Gastroesophageal sphincter (tissue), 4 donors: ENCODE measurements at regions not wholly inside any gene's neighbourhood (a gene's known extent, or its start where the extent isn't known, plus 50 kb on each side); places are given as distances from the start of the nearest gene placed in this dataset.

Source experiments
- ATAC-seq: fragments of 150-250 bp; one replicate; pipeline ENCODE4 v1.9.1; 2016; ENCODE audit warnings: mild to moderate bottlenecking, moderate library complexity
- H3K27ac ChIP-seq, 4 donors: fragments of 200-600 bp; sonication (generic) in 3 of 4; 1 replicate in 3 of 4; 2 replicates in 1 of 4; pipeline ENCODE4 v1.5.1; 2016 to 2019
- H3K27me3 ChIP-seq: fragments of 200-600 bp; sonication (generic); one replicate; pipeline ENCODE4 v1.5.1; 2019
- H3K36me3 ChIP-seq, 2 donors: fragments of 200-600 bp; sonication (generic); one replicate each; pipeline ENCODE4 v1.5.1; 2019; ENCODE audit warnings: control low read depth in 1 of 2
- H3K4me1 ChIP-seq, 3 donors: fragments of 200-600 bp; sonication (generic); 1 replicate in 2 of 3; 2 replicates in 1 of 3; pipeline ENCODE4 v1.5.1; 2016 to 2019; ENCODE audit warnings: control low read depth in 2 of 3
- H3K4me3 ChIP-seq, 2 donors: fragments of 200-600 bp; sonication (generic); one replicate each; pipeline ENCODE4 v1.5.1; 2019; ENCODE audit warnings: mild to moderate bottlenecking in 1 of 2, moderate library complexity in 1 of 2
- H3K9me3 ChIP-seq, 3 donors: fragments of 200-600 bp; sonication (generic); one replicate each; pipeline ENCODE4 v1.5.1; 2017 to 2019; ENCODE audit warnings: control low read depth in 2 of 3
- EP300 ChIP-seq: sonication (generic); formaldehyde crosslinking; IDR thresholded peaks from one replicate; pipeline ENCODE4 v1.6.1; 2017; ENCODE audit warnings: antibody characterized with exemption, mild to moderate bottlenecking
- POLR2A ChIP-seq, 2 donors: fragments of 450-650 bp; IDR thresholded peaks; one replicate each; pipeline ENCODE4 v1.6.1; 2017; ENCODE audit warnings: antibody characterized with exemption in 2 of 2, mild to moderate bottlenecking in 2 of 2, moderate library complexity in 1 of 2
- POLR2AphosphoS5 ChIP-seq: sonication (generic); formaldehyde crosslinking; IDR thresholded peaks from one replicate; pipeline ENCODE4 v1.6.1; 2017; ENCODE audit warnings: antibody characterized with exemption
- WGBS, 2 donors: methylation state at CpG; one replicate each; pipeline ENCODE4 v1.1.5; 2018; ENCODE audit warnings: low coverage in 1 of 2; 5-methylcytosine and 5-hydroxymethylcytosine counted together
- TF ChIP-seq, protein P1 (sequence below), 4 experiments: fragments of 200-600 bp in 2 of 4; fragments of 450-650 bp in 2 of 4; sonication (generic) in 1 of 4; IDR thresholded peaks; one replicate each; pipeline ENCODE4 v1.5.1; 2017 to 2019; ENCODE audit warnings: antibody characterized with exemption in 4 of 4, mild to moderate bottlenecking in 2 of 4, moderate library complexity in 2 of 4

DNA sequence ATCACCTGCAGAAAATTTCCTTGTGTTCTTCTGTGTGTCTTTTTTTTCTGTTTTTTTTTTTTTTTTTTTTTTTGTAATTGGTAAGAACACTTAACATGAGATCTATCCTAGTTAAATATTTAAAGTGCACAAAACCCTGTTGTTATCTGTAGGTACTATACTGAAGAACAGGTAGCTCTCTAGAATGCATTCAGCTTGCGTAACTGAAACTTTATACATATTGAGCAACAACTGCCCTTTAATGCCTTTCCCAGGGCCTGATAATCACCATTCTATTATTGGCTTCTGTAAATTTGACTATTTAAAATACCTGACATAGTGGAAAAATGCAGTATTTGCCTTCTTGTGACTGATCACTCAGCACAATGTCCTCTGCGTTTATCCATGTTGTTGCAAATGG, 701.8 kb downstream of the SUCLG1 start:
- TF ChIP-seq, protein P1, sequence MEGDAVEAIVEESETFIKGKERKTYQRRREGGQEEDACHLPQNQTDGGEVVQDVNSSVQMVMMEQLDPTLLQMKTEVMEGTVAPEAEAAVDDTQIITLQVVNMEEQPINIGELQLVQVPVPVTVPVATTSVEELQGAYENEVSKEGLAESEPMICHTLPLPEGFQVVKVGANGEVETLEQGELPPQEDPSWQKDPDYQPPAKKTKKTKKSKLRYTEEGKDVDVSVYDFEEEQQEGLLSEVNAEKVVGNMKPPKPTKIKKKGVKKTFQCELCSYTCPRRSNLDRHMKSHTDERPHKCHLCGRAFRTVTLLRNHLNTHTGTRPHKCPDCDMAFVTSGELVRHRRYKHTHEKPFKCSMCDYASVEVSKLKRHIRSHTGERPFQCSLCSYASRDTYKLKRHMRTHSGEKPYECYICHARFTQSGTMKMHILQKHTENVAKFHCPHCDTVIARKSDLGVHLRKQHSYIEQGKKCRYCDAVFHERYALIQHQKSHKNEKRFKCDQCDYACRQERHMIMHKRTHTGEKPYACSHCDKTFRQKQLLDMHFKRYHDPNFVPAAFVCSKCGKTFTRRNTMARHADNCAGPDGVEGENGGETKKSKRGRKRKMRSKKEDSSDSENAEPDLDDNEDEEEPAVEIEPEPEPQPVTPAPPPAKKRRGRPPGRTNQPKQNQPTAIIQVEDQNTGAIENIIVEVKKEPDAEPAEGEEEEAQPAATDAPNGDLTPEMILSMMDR (IDR thresholded peaks at IDR 0.05): no peak
- no peak for TF ChIP-seq EP300
- no peak for TF ChIP-seq POLR2A (IDR thresholded peaks at IDR 0.05)
- TF ChIP-seq POLR2AphosphoS5: no peak
- no peaks in the 10 kb centered on the region for H3K27me3 ChIP-seq
- H3K27ac ChIP-seq: no peak overlapping the region
- WGBS, 2 donors: 77 to 81% methylated on average over 2 of the region's 2 CpGs
- no peak for ATAC-seq
- H3K4me3 ChIP-seq: no peak overlapping the region
- H3K36me3 ChIP-seq: no peaks in the 10 kb centered on the region
- peaks cover 0 to 23% (median 0%) of the 10 kb centered on the region in 3 donors for H3K9me3 ChIP-seq
- no peaks in the 10 kb centered on the region for H3K4me1 ChIP-seq

DNA sequence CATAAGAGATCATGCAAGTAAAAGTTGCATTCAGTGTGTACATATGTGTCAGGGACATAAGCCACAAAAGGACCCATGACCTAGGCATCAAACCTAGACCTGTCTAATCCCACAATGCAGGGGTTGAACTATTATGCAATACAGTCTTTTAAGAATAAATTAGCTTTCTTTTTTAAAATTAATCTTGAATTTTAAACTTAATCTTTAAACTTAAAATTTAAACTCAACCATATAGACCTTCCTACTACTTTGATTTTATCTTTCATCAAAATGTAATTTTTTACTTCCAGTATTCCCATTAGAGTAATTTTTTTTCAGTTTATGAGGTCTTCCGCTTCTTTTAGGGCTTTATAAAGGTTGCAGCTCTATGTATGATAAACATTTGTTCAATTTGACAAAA, 702.9 kb downstream of the SUCLG1 start:
- Histone ChIP-seq H3K4me1 (no peaks in the 10 kb centered on the region), H3K9me3 (peaks cover 0 to 17% (median 0%) of the 10 kb centered on the region in 3 donors), H3K4me3 (no peak overlapping the region), H3K27ac (no peak overlapping the region), H3K27me3 (no peaks in the 10 kb centered on the region), H3K36me3 (no peaks in the 10 kb centered on the region)
- no peak for ATAC-seq
- TF ChIP-seq, protein P1 (IDR thresholded peaks at IDR 0.05): no peak
- TF ChIP-seq POLR2AphosphoS5: no peak
- 85 to 100% methylated on average over 1 of the region's 1 CpG for whole genome bisulfite sequencing, 2 donors

DNA sequence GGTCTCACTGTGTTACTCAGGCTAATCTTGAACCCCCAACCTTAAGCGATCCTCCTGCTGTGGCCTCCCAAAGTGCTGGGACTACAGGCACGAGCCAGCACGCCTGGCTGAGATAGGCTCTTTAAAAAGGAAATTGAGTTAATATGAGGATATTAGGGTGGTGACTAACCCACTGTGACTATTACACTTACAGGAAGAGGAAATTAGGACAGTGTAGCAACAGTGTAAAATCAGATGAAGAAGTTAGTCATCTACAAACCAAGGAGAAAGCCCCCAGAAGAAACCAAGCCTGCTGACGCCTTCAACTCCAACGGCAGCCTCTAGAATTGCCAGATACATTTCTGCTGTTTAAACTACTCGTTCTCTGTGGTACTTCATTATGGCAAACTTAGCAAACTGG, 711.9 kb downstream of the SUCLG1 start:
- no peak for TF ChIP-seq POLR2AphosphoS5
- TF ChIP-seq, protein P1 (IDR thresholded peaks at IDR 0.05): no peak
- no peak for TF ChIP-seq POLR2A (IDR thresholded peaks at IDR 0.05)
- no peak for TF ChIP-seq EP300
- H3K4me3 ChIP-seq: no peak overlapping the region
- no peaks in the 10 kb centered on the region for H3K9me3 ChIP-seq
- WGBS, 2 donors: 79 to 93% methylated on average over 4 of the region's 6 CpGs
- H3K27ac ChIP-seq: no peak overlapping the region
- no peaks in the 10 kb centered on the region for H3K4me1 ChIP-seq
- no peak for ATAC-seq
- no peaks in the 10 kb centered on the region for H3K36me3 ChIP-seq
- no peaks in the 10 kb centered on the region for H3K27me3 ChIP-seq

DNA sequence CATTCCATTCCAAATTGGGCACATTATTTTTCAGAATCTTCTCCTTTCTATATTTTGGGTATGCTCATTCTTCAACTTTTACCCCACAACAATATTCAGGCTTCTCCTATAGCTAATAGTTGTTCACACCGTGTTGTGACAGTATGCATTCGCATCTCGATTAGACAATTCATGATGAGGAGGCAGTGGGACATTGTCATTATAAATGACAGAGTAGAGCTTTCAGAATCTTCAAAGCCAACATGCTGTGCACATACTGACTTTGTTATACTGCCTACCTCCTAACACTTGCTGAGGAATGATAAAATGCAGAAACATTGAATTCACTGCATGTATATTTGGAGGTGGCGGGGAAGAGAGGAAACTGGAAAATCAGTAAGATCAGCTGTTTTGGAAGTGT, 714.2 kb downstream of the SUCLG1 start:
- Histone ChIP-seq H3K27me3 (no peaks in the 10 kb centered on the region), H3K4me3 (no peak overlapping the region), H3K36me3 (no peaks in the 10 kb centered on the region), H3K9me3 (peaks cover 0 to 10% (median 0%) of the 10 kb centered on the region in 3 donors), H3K27ac (no peak overlapping the region), H3K4me1 (no peaks in the 10 kb centered on the region)
- TF ChIP-seq, protein P1 (IDR thresholded peaks at IDR 0.05): no peak
- no peak for TF ChIP-seq POLR2AphosphoS5
- TF ChIP-seq POLR2A (IDR thresholded peaks at IDR 0.05): no peak
- no peak for TF ChIP-seq EP300
- WGBS, 2 donors: 72 to 77% methylated on average over 4 of the region's 4 CpGs
- ATAC-seq: no peak

DNA sequence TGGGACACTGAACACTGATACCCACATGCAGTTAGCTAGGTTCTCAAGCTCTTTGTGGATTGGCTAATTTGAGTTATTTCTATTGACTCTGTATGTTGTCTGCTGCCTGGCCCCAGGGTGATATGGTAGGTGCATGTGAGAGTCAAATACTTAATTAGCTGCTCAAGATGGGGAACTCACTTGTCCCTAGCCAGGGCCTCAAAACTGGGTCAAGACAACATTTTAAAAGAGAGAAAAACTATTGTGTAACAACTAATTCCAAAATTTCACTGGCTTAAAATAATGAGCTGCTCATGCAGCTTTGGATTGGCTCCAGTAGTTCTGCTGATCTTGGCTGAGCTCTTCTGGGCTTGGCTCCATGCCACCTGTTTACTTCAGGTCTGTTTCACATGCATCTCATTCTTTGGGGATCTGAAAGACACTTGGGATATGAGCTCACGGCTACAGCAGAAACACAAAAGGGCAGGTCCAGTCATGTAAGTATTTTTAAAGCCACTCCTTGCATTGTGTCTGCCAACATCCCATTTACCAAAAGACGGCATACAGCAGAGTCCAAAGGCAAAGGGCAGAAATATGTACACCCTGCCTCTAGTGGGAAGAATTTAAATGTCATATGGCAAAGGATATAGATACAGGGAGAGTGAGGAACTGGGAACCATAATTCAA, 716.8 kb downstream of the SUCLG1 start:
- no peak for ATAC-seq
- H3K27ac ChIP-seq: no peak overlapping the region
- H3K36me3 ChIP-seq: no peaks in the 10 kb centered on the region
- TF ChIP-seq POLR2AphosphoS5 (no peak), POLR2A (IDR thresholded peaks at IDR 0.05) (no peak), EP300 (no peak)
- TF ChIP-seq, protein P1 (IDR thresholded peaks at IDR 0.05): no peak
- H3K4me3 ChIP-seq: no peak overlapping the region
- H3K4me1 ChIP-seq: no peaks in the 10 kb centered on the region
- peaks cover 0 to 10% (median 0%) of the 10 kb centered on the region in 3 donors for H3K9me3 ChIP-seq
- WGBS, 2 donors: 20 to 24% methylated on average over 1 to 2 of the region's 2 CpGs
- H3K27me3 ChIP-seq: no peaks in the 10 kb centered on the region
